B cell (primary cell): ENCODE measurements at regions not wholly inside any gene's neighbourhood (a gene's known extent, or its start where the extent isn't known, plus 50 kb on each side); places are given as distances from the start of the nearest gene placed in this dataset.

ENCODE experiments used
- CTCF ChIP-seq: fragments of 200-600 bp; IDR thresholded peaks from one replicate; pipeline ENCODE4 v1.8.0; 2022; ENCODE audit warnings: antibody characterized with exemption, mild to moderate bottlenecking
- EZH2 ChIP-seq: IDR thresholded peaks from 2 replicates; pipeline ENCODE4 v1.6.1; 2012; ENCODE audit warnings: borderline replicate concordance, low read depth, mild to moderate bottlenecking, moderate library complexity, low read length; ENCODE audit not compliant: insufficient read depth, poor library complexity, severe bottlenecking

GRCh38 chr18:55138401-55138800, 179.1 kb upstream of the CCDC68 start:
- TF ChIP-seq CTCF: no peak
- TF ChIP-seq EZH2: no peak
